ENCODE measurements at regions not wholly inside any gene's neighbourhood (a gene's known extent, or its start where the extent isn't known, plus 50 kb on each side); places are given as distances from the start of the nearest gene placed in this dataset.
A peak's percentile ranks its signal among the peaks of the same experiment; 100 is the strongest.

- Histone ChIP-seq H3K4me3 (ENCODE audit: control insufficient read depth in 1 of 7, extremely low read depth in 1 of 7, insufficient read depth in 4 of 7, low read depth in 2 of 7, low read length in 6 of 7) (no peak overlapping the region), H3K36me3 (ENCODE audit: control insufficient read depth in 4 of 4, insufficient read depth in 4 of 4, low read length in 3 of 4) (no peaks in the 10 kb centered on the region), H3K27ac (ENCODE audit: insufficient read depth in 1 of 2, low read depth in 1 of 2, low read length in 2 of 2, poor library complexity in 1 of 2, severe bottlenecking in 2 of 2) (no peak overlapping the region), H3K4me1 (ENCODE audit: control extremely low read depth in 1 of 4, control insufficient read depth in 4 of 4, insufficient read depth in 4 of 4, low read length in 3 of 4) (peaks cover 0 to 13% (median 5%) of the 10 kb centered on the region in 4 experiments), H3K27me3 (replicated peaks in 2 of 5; ENCODE audit: control insufficient read depth in 4 of 5, insufficient read depth in 5 of 5, low read length in 4 of 5) (no peaks in the 10 kb centered on the region), H3K9me3 (ENCODE audit: control extremely low read depth in 1 of 5, control insufficient read depth in 4 of 5, insufficient read depth in 2 of 5, low read depth in 1 of 5, low read length in 4 of 5) (no peaks in the 10 kb centered on the region)
- POLR2A ChIA-PET, result no interaction called here
- CTCF ChIA-PET, result no interaction called here
- 80% methylated on average over 1 of the region's 2 CpGs for WGBS (ENCODE audit: insufficient coverage)
- DNase-seq, result no peak
These were observed 144.2 kb upstream of the FRMD6 start for GRCh38 chr14:51507511-51507905.

- peak in 2 of 3 donors; percentile 4 to 20 for DNase-seq
- no peaks in the 10 kb centered on the region for H3K9me3 ChIP-seq (ENCODE audit: control extremely low read depth in 1 of 5, control insufficient read depth in 4 of 5, insufficient read depth in 2 of 5, low read depth in 1 of 5, low read length in 4 of 5)
- peak overlapping the region in 1 of 7 experiments; percentile 51 for H3K4me3 ChIP-seq (ENCODE audit: control insufficient read depth in 1 of 7, extremely low read depth in 1 of 7, insufficient read depth in 4 of 7, low read depth in 2 of 7, low read length in 6 of 7)
- ChIA-PET CTCF (no interaction called here), POLR2A (no interaction called here)
- no peaks in the 10 kb centered on the region for H3K36me3 ChIP-seq (ENCODE audit: control insufficient read depth in 4 of 4, insufficient read depth in 4 of 4, low read length in 3 of 4)
- 36% methylated on average over 10 of the region's 13 CpGs for WGBS (ENCODE audit: insufficient coverage)
- no peaks in the 10 kb centered on the region for H3K27me3 ChIP-seq (replicated peaks in 2 of 5; ENCODE audit: control insufficient read depth in 4 of 5, insufficient read depth in 5 of 5, low read length in 4 of 5)
- peaks cover 0 to 13% (median 5%) of the 10 kb centered on the region in 4 experiments for H3K4me1 ChIP-seq (ENCODE audit: control extremely low read depth in 1 of 4, control insufficient read depth in 4 of 4, insufficient read depth in 4 of 4, low read length in 3 of 4)
- H3K27ac ChIP-seq (ENCODE audit: insufficient read depth in 1 of 2, low read depth in 1 of 2, low read length in 2 of 2, poor library complexity in 1 of 2, severe bottlenecking in 2 of 2), result peak overlapping the region in 1 of 2 experiments; percentile 11
These were observed 143.7 kb upstream of the FRMD6 start for GRCh38 chr14:51507906-51508511.

GRCh38 chr14:51511265-51511664 is 140.4 kb upstream of the FRMD6 start:
- Histone ChIP-seq H3K4me3 (ENCODE audit: control insufficient read depth in 1 of 7, extremely low read depth in 1 of 7, insufficient read depth in 4 of 7, low read depth in 2 of 7, low read length in 6 of 7) (no peak overlapping the region), H3K4me1 (ENCODE audit: control extremely low read depth in 1 of 4, control insufficient read depth in 4 of 4, insufficient read depth in 4 of 4, low read length in 3 of 4) (peaks cover 0 to 13% (median 5%) of the 10 kb centered on the region in 4 experiments), H3K9me3 (ENCODE audit: control extremely low read depth in 1 of 5, control insufficient read depth in 4 of 5, insufficient read depth in 2 of 5, low read depth in 1 of 5, low read length in 4 of 5) (no peaks in the 10 kb centered on the region), H3K27ac (ENCODE audit: insufficient read depth in 1 of 2, low read depth in 1 of 2, low read length in 2 of 2, poor library complexity in 1 of 2, severe bottlenecking in 2 of 2) (no peak overlapping the region), H3K36me3 (ENCODE audit: control insufficient read depth in 4 of 4, insufficient read depth in 4 of 4, low read length in 3 of 4) (no peaks in the 10 kb centered on the region), H3K27me3 (replicated peaks in 2 of 5; ENCODE audit: control insufficient read depth in 4 of 5, insufficient read depth in 5 of 5, low read length in 4 of 5) (no peaks in the 10 kb centered on the region)
- POLR2A ChIA-PET, result no interaction called here
- DNase-seq, result no peak
- CTCF ChIA-PET, result no interaction called here

- ChIA-PET CTCF (no interaction called here), POLR2A (interaction anchor here (0.8 kb wide), 1 partner anchor 9 kb away, joined by 3 read pairs; no protein-coding TSS in a partner anchor)
- 80% methylated on average over 1 of the region's 2 CpGs for WGBS (ENCODE audit: insufficient coverage)
- H3K4me1 ChIP-seq (ENCODE audit: control extremely low read depth in 1 of 4, control insufficient read depth in 4 of 4, insufficient read depth in 4 of 4, low read length in 3 of 4), result peaks cover 0 to 13% (median 5%) of the 10 kb centered on the region in 4 experiments
- no peak overlapping the region for H3K4me3 ChIP-seq (ENCODE audit: control insufficient read depth in 1 of 7, extremely low read depth in 1 of 7, insufficient read depth in 4 of 7, low read depth in 2 of 7, low read length in 6 of 7)
- no peaks in the 10 kb centered on the region for H3K27me3 ChIP-seq (replicated peaks in 2 of 5; ENCODE audit: control insufficient read depth in 4 of 5, insufficient read depth in 5 of 5, low read length in 4 of 5)
- no peaks in the 10 kb centered on the region for H3K9me3 ChIP-seq (ENCODE audit: control extremely low read depth in 1 of 5, control insufficient read depth in 4 of 5, insufficient read depth in 2 of 5, low read depth in 1 of 5, low read length in 4 of 5)
- DNase-seq, result no peak
- no peaks in the 10 kb centered on the region for H3K36me3 ChIP-seq (ENCODE audit: control insufficient read depth in 4 of 4, insufficient read depth in 4 of 4, low read length in 3 of 4)
- no peak overlapping the region for H3K27ac ChIP-seq (ENCODE audit: insufficient read depth in 1 of 2, low read depth in 1 of 2, low read length in 2 of 2, poor library complexity in 1 of 2, severe bottlenecking in 2 of 2)
These were observed 139.4 kb upstream of the FRMD6 start for GRCh38 chr14:51512316-51512715.

- ChIA-PET POLR2A (no interaction called here), CTCF (no interaction called here)
- Histone ChIP-seq H3K4me3 (ENCODE audit: control insufficient read depth in 1 of 7, extremely low read depth in 1 of 7, insufficient read depth in 4 of 7, low read depth in 2 of 7, low read length in 6 of 7) (no peak overlapping the region), H3K27ac (ENCODE audit: insufficient read depth in 1 of 2, low read depth in 1 of 2, low read length in 2 of 2, poor library complexity in 1 of 2, severe bottlenecking in 2 of 2) (no peak overlapping the region), H3K36me3 (ENCODE audit: control insufficient read depth in 4 of 4, insufficient read depth in 4 of 4, low read length in 3 of 4) (no peaks in the 10 kb centered on the region), H3K27me3 (replicated peaks in 2 of 5; ENCODE audit: control insufficient read depth in 4 of 5, insufficient read depth in 5 of 5, low read length in 4 of 5) (no peaks in the 10 kb centered on the region), H3K4me1 (ENCODE audit: control extremely low read depth in 1 of 4, control insufficient read depth in 4 of 4, insufficient read depth in 4 of 4, low read length in 3 of 4) (peaks cover 0 to 6% (median 2%) of the 10 kb centered on the region in 4 experiments), H3K9me3 (ENCODE audit: control extremely low read depth in 1 of 5, control insufficient read depth in 4 of 5, insufficient read depth in 2 of 5, low read depth in 1 of 5, low read length in 4 of 5) (no peaks in the 10 kb centered on the region)
- WGBS (ENCODE audit: insufficient coverage), result 100% methylated on average over 3 of the region's 3 CpGs
- DNase-seq, result no peak
These were observed 138.4 kb upstream of the FRMD6 start for GRCh38 chr14:51513281-51513680.

GRCh38 chr14:51513933-51514332 is 137.8 kb upstream of the FRMD6 start:
- no peaks in the 10 kb centered on the region for H3K9me3 ChIP-seq (ENCODE audit: control extremely low read depth in 1 of 5, control insufficient read depth in 4 of 5, insufficient read depth in 2 of 5, low read depth in 1 of 5, low read length in 4 of 5)
- H3K36me3 ChIP-seq (ENCODE audit: control insufficient read depth in 4 of 4, insufficient read depth in 4 of 4, low read length in 3 of 4), result no peaks in the 10 kb centered on the region
- no peak for DNase-seq
- H3K4me3 ChIP-seq (ENCODE audit: control insufficient read depth in 1 of 7, extremely low read depth in 1 of 7, insufficient read depth in 4 of 7, low read depth in 2 of 7, low read length in 6 of 7), result no peak overlapping the region
- POLR2A ChIA-PET, result no interaction called here
- WGBS (ENCODE audit: insufficient coverage), result 100% methylated on average over 1 of the region's 2 CpGs
- CTCF ChIA-PET, result interaction anchor here (0.6 kb wide), 1 partner anchor 1523 kb away, joined by 3 read pairs; no protein-coding TSS in a partner anchor
- no peaks in the 10 kb centered on the region for H3K4me1 ChIP-seq (ENCODE audit: control extremely low read depth in 1 of 4, control insufficient read depth in 4 of 4, insufficient read depth in 4 of 4, low read length in 3 of 4)
- no peaks in the 10 kb centered on the region for H3K27me3 ChIP-seq (replicated peaks in 2 of 5; ENCODE audit: control insufficient read depth in 4 of 5, insufficient read depth in 5 of 5, low read length in 4 of 5)
- H3K27ac ChIP-seq (ENCODE audit: insufficient read depth in 1 of 2, low read depth in 1 of 2, low read length in 2 of 2, poor library complexity in 1 of 2, severe bottlenecking in 2 of 2), result no peak overlapping the region

- ChIA-PET CTCF (no interaction called here), POLR2A (no interaction called here)
- Histone ChIP-seq H3K4me3 (ENCODE audit: control insufficient read depth in 1 of 7, extremely low read depth in 1 of 7, insufficient read depth in 4 of 7, low read depth in 2 of 7, low read length in 6 of 7) (no peak overlapping the region), H3K9me3 (ENCODE audit: control extremely low read depth in 1 of 5, control insufficient read depth in 4 of 5, insufficient read depth in 2 of 5, low read depth in 1 of 5, low read length in 4 of 5) (no peaks in the 10 kb centered on the region), H3K4me1 (ENCODE audit: control extremely low read depth in 1 of 4, control insufficient read depth in 4 of 4, insufficient read depth in 4 of 4, low read length in 3 of 4) (no peaks in the 10 kb centered on the region), H3K27me3 (replicated peaks in 2 of 5; ENCODE audit: control insufficient read depth in 4 of 5, insufficient read depth in 5 of 5, low read length in 4 of 5) (no peaks in the 10 kb centered on the region), H3K27ac (ENCODE audit: insufficient read depth in 1 of 2, low read depth in 1 of 2, low read length in 2 of 2, poor library complexity in 1 of 2, severe bottlenecking in 2 of 2) (no peak overlapping the region), H3K36me3 (ENCODE audit: control insufficient read depth in 4 of 4, insufficient read depth in 4 of 4, low read length in 3 of 4) (no peaks in the 10 kb centered on the region)
- 92% methylated on average over 3 of the region's 3 CpGs for WGBS (ENCODE audit: insufficient coverage)
- DNase-seq, result no peak
These were observed 136.1 kb upstream of the FRMD6 start for GRCh38 chr14:51515611-51516010.
